Kidney (tissue), 13 donors: ENCODE measurements at regions not wholly inside any gene's neighbourhood (a gene's known extent, or its start where the extent isn't known, plus 50 kb on each side); places are given as distances from the start of the nearest gene placed in this dataset.
A peak's percentile ranks its signal among the peaks of the same experiment; 100 is the strongest.
"Not testable (repeated sequence)": the region's sequence is repeated elsewhere in the genome, so short reads cannot be mapped to it uniquely, and the experiment has no call there.

Experiments
- DNase-seq, 5 donors: peaks; one replicate each; pipeline ENCODE4 v3.0.0-alpha.2; 2013 to 2020
- FAIRE-seq: peaks from 2 replicates; lab custom pipeline; 2012; peaks lifted over from hg19 to GRCh38; lab: Jason Lieb, UNC
- H3K27ac ChIP-seq, 2 donors: one replicate each; pipeline ENCODE4 v1.7.0; 2013; ENCODE audit warnings: low read depth in 2 of 2, low read length in 2 of 2, inconsistent platforms in 1 of 2
- H3K27me3 ChIP-seq: one replicate; pipeline ENCODE4 v1.7.1; 2013; ENCODE audit warnings: low read length, inconsistent platforms; ENCODE audit not compliant: control insufficient read depth, insufficient read depth
- H3K36me3 ChIP-seq, 3 donors: one replicate each; pipeline versions ENCODE4 v1.7.0 to v1.7.1; 2013; ENCODE audit warnings: low read length in 3 of 3, control low read depth in 1 of 3, inconsistent platforms in 1 of 3; ENCODE audit not compliant: insufficient read depth in 3 of 3, control insufficient read depth in 2 of 3
- H3K4me1 ChIP-seq, 3 donors: one replicate each; pipeline versions ENCODE4 v1.7.0 to v1.7.1; 2013; ENCODE audit warnings: low read length in 3 of 3, inconsistent platforms in 1 of 3, low read depth in 1 of 3; ENCODE audit not compliant: control insufficient read depth in 2 of 3, insufficient read depth in 2 of 3
- H3K4me3 ChIP-seq, 3 donors: one replicate each; pipeline versions ENCODE4 v1.7.0 to v1.8.1; 2013; ENCODE audit warnings: low read length in 3 of 3, control low read depth in 1 of 3, inconsistent platforms in 1 of 3
- H3K9ac ChIP-seq, 3 donors: one replicate each; pipeline versions ENCODE4 v1.7.0 to v1.7.1; 2013; ENCODE audit warnings: low read length in 3 of 3, control low read depth in 1 of 3, inconsistent platforms in 1 of 3
- H3K9me3 ChIP-seq, 3 donors: one replicate each; pipeline versions ENCODE4 v1.7.0 to v1.7.1; 2013; ENCODE audit warnings: low read length in 3 of 3, control low read depth in 1 of 3, inconsistent platforms in 1 of 3; ENCODE audit not compliant: control insufficient read depth in 2 of 3, insufficient read depth in 1 of 3
- intact Hi-C: fragments of 100-400 bp; cut with DNase I; formaldehyde crosslinking; loops from one replicate; pipeline ENCODE4 v1.11.1; 2022
- TF ChIP-seq, protein P1 (sequence below): IDR thresholded peaks from 3 replicates; pipeline ENCODE4 v1.5.1; 2012; ENCODE audit warnings: mild to moderate bottlenecking, moderate library complexity, borderline replicate concordance; ENCODE audit not compliant: insufficient read depth; ENCODE audit errors: extremely low read depth
- donor health status: control.
- donor health status: control.
- donor health status: control.
- donor health status: control.
- donor health status: control.
- donor health status: DM: yes; HTN: yes; CAD: no.
- donor health status: Normal renal cell carcinoma (clear cell type).

DNA sequence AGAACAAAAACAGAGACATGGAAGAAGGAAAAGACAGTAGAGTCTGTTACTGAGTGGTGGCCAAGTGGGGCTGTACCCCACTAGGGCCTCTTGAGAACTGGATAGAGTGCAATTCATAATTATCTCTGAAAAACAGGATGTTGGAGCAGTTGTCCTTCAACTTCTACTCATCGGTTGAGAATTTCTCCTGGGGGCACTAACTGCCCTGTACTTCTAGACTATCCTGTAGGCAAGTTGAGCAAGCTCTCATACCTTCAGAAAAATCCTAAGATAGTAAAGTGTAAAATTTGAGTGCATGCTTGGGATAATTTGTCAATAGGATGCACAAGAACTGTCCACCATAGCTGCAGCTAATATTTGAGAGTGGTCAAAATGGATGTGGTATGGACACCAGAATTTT, 179.7 kb upstream of the CNKSR2 start:
- H3K27ac ChIP-seq: no peak overlapping the region
- no peak overlapping the region for H3K4me3 ChIP-seq
- H3K9me3 ChIP-seq: no peaks in the 10 kb centered on the region
- H3K27me3 ChIP-seq: no peaks in the 10 kb centered on the region
- intact Hi-C loops: no loop called here
- TF ChIP-seq, protein P1, sequence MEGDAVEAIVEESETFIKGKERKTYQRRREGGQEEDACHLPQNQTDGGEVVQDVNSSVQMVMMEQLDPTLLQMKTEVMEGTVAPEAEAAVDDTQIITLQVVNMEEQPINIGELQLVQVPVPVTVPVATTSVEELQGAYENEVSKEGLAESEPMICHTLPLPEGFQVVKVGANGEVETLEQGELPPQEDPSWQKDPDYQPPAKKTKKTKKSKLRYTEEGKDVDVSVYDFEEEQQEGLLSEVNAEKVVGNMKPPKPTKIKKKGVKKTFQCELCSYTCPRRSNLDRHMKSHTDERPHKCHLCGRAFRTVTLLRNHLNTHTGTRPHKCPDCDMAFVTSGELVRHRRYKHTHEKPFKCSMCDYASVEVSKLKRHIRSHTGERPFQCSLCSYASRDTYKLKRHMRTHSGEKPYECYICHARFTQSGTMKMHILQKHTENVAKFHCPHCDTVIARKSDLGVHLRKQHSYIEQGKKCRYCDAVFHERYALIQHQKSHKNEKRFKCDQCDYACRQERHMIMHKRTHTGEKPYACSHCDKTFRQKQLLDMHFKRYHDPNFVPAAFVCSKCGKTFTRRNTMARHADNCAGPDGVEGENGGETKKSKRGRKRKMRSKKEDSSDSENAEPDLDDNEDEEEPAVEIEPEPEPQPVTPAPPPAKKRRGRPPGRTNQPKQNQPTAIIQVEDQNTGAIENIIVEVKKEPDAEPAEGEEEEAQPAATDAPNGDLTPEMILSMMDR: no peak
- no peak for DNase-seq
- no peaks in the 10 kb centered on the region for H3K36me3 ChIP-seq
- H3K4me1 ChIP-seq: no peaks in the 10 kb centered on the region
- H3K9ac ChIP-seq: no peak overlapping the region
- FAIRE-seq: no peak

DNA sequence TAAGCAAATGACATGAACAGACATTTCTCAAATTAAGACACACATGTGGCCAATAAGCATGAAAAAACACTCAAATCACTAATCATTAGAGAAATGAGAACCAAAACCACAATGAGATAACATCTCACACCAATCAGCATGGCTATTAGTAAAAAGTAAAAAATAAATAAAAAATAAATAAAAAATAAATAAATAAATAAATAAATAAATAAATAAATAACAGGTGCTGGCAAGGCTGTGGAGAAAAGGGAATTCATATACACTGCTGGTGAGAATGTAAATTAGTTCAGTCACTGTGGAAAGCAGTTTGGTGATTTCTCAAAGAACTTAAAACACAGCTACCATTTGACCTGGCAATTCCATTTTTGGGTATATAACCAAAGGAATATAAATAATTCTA, 167.1 kb upstream of the CNKSR2 start:
- H3K9ac ChIP-seq: no peak overlapping the region
- intact Hi-C loops: no loop called here
- H3K4me1 ChIP-seq: no peaks in the 10 kb centered on the region
- FAIRE-seq (peak; percentile 37), DNase-seq (no peak)
- H3K9me3 ChIP-seq: no peaks in the 10 kb centered on the region
- no peak overlapping the region for H3K4me3 ChIP-seq
- no peaks in the 10 kb centered on the region for H3K36me3 ChIP-seq
- TF ChIP-seq, protein P1: no peak
- no peaks in the 10 kb centered on the region for H3K27me3 ChIP-seq
- no peak overlapping the region for H3K27ac ChIP-seq

DNA sequence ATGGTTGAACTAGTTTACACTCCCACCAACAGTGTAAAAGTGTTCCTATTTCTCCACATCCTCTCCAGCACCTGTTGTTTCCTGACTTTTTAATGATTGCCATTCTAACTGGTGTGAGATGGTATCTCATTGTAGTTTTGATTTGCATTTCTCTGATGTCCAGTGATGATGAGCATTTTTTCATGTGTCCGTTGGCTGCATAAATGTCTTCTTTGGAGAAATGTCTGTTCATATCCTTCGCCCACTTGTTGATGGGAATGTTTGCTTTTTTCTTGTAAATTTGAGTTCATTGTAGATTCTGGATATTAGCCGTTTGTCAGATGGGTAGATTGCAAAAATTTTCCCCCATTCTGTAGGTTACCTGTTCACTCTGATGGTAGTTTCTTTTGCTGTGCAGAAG, 155.0 kb upstream of the CNKSR2 start:
- H3K36me3 ChIP-seq, H3K27ac ChIP-seq, FAIRE-seq, intact Hi-C loops, H3K4me3 ChIP-seq, H3K9ac ChIP-seq, H3K4me1 ChIP-seq, H3K9me3 ChIP-seq, DNase-seq, H3K27me3 ChIP-seq: not testable (repeated sequence)

DNA sequence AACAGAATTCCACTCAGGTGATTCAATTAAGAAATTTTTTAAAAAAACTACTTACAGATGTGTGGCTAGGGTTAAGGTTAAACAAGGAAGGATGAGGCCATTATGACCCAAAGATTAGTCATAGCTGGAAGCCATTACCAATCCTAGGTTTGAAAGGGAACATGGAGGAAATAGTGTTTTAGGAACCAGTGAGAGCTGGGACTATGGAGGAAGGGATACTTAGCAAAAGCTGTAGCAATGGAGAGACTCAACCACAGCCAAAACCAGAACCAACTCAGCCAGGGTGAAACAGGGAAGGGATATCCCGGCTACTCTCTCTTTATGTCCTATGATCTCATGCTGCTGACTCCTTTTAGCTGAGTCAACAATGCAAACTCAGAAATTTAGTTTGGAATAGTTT, 148.6 kb upstream of the CNKSR2 start:
- Histone ChIP-seq H3K27ac (no peak overlapping the region), H3K4me1 (no peaks in the 10 kb centered on the region), H3K9ac (no peak overlapping the region), H3K9me3 (no peaks in the 10 kb centered on the region), H3K27me3 (no peaks in the 10 kb centered on the region), H3K4me3 (no peak overlapping the region), H3K36me3 (no peaks in the 10 kb centered on the region)
- FAIRE-seq (no peak), DNase-seq (no peak)
- intact Hi-C loops: no loop called here
- TF ChIP-seq, protein P1: no peak

DNA sequence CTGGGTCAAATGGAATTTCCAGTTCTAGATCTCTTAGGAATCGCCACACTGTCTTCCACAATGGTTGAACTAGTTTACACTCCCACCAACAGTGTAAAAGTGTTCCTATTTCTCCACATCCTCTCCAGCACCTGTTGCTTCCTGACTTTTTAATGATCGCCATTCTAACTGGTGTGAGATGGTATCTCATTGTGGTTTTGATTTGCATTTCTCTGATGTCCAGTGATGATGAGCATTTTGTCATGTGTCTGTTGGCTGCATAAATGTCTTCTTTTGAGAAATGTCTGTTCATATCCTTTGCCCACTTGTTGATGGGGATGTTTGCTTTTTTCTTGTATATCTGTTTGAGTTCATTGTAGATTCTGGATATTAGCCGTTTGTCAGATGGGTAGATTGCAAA, 145.2 kb upstream of the CNKSR2 start:
- FAIRE-seq, H3K9ac ChIP-seq, H3K9me3 ChIP-seq, H3K36me3 ChIP-seq, H3K4me3 ChIP-seq, H3K27me3 ChIP-seq, H3K27ac ChIP-seq, DNase-seq, H3K4me1 ChIP-seq, intact Hi-C loops: not testable (repeated sequence)
